PC-9 (cell line): ENCODE measurements at regions not wholly inside any gene's neighbourhood (a gene's known extent, or its start where the extent isn't known, plus 50 kb on each side); places are given as distances from the start of the nearest gene placed in this dataset.

Experiments used
- BruUV-seq: library from RNA; stranded (reverse); fragments of 400-500 nt; replicated peaks from 2 replicates; lab custom pipeline; 2021; lab: Mats Ljungman, UMichigan
- CTCF ChIA-PET: fragments of 300-600 bp; sonication (Branson Sonifier 250); formaldehyde crosslinking; loops from one replicate; lab custom pipeline; 2022; ENCODE audit warnings: antibody characterized with exemption; lab: Charles Lee
- POLR2A ChIA-PET: fragments of 300-600 bp; sonication (Branson Sonifier 250); formaldehyde crosslinking; loops from one replicate; lab custom pipeline; 2022; ENCODE audit warnings: antibody characterized with exemption; ENCODE audit not compliant: unreplicated experiment; lab: Charles Lee
- DNase-seq, 2 experiments: peaks; one replicate each; pipeline versions ENCODE4 v3.0.0 to v3.0.0-alpha.2; 2015 to 2022; ENCODE audit warnings: mixed read lengths in 1 of 2
- H2AFZ ChIP-seq: fragments of 200-600 bp; sonication (generic); 2 replicates; pipeline ENCODE4 v1.8.1; 2017; ENCODE audit warnings: antibody characterized with exemption
- H3F3A ChIP-seq: fragments of 200-600 bp; sonication (generic); 2 replicates; pipeline ENCODE4 v1.8.1; 2017; ENCODE audit warnings: antibody characterized with exemption, mild to moderate bottlenecking, low read depth; ENCODE audit not compliant: insufficient read depth
- H3K27ac ChIP-seq: fragments of 200-600 bp; sonication (generic); 2 replicates; pipeline ENCODE4 v1.6.1; 2016; ENCODE audit warnings: mixed run types
- H3K27me3 ChIP-seq: fragments of 200-600 bp; sonication (generic); 2 replicates; pipeline ENCODE4 v1.6.1; 2016; ENCODE audit warnings: low read depth, mixed run types; ENCODE audit not compliant: insufficient read depth
- H3K36me3 ChIP-seq: fragments of 200-600 bp; sonication (generic); 2 replicates; pipeline ENCODE4 v1.6.1; 2016; ENCODE audit warnings: low read depth, mixed run types
- H3K4me1 ChIP-seq: fragments of 200-600 bp; sonication (generic); replicated peaks from 2 replicates; pipeline ENCODE4 v1.6.1; 2016; ENCODE audit warnings: mixed run types; ENCODE audit not compliant: insufficient read depth
- H3K4me2 ChIP-seq: fragments of 200-600 bp; sonication (generic); 2 replicates; pipeline ENCODE4 v1.6.1; 2017; ENCODE audit warnings: mixed run types
- H3K4me3 ChIP-seq: fragments of 200-600 bp; sonication (generic); 2 replicates; pipeline ENCODE4 v1.6.1; 2016; ENCODE audit warnings: mixed run types
- H3K79me2 ChIP-seq: fragments of 200-600 bp; sonication (generic); 2 replicates; pipeline ENCODE4 v1.6.1; 2017; ENCODE audit warnings: low read depth, mixed run types
- H3K9me2 ChIP-seq: fragments of 200-600 bp; sonication (generic); 2 replicates; pipeline ENCODE4 v1.8.1; 2017; ENCODE audit warnings: mild to moderate bottlenecking; ENCODE audit not compliant: insufficient read depth
- H3K9me3 ChIP-seq: fragments of 200-600 bp; sonication (generic); 2 replicates; pipeline ENCODE4 v1.8.1; 2016; ENCODE audit warnings: low read depth; ENCODE audit not compliant: insufficient read depth
- H4K20me1 ChIP-seq: fragments of 200-600 bp; sonication (generic); 2 replicates; pipeline ENCODE4 v1.8.1; 2017; ENCODE audit not compliant: insufficient read depth
- EZH2 ChIP-seq: fragments of 200-600 bp; sonication (generic); IDR thresholded peaks from 2 replicates; pipeline ENCODE4 v1.8.0; 2017; ENCODE audit warnings: antibody characterized with exemption, low read depth
- intact Hi-C: fragments of 100-400 bp; cut with micrococcal nuclease; formaldehyde crosslinking; loops from one replicate; pipeline ENCODE4 v1.10.0; 2022; ENCODE audit not compliant: unreplicated experiment
- TF ChIP-seq, protein P1 (sequence below): fragments of 200-600 bp; sonication (generic); conservative IDR thresholded peaks from 2 replicates; pipeline ENCODE4 v1.6.1; 2017; ENCODE audit warnings: mixed run types, antibody characterized with exemption, mild to moderate bottlenecking, moderate library complexity

DNA sequence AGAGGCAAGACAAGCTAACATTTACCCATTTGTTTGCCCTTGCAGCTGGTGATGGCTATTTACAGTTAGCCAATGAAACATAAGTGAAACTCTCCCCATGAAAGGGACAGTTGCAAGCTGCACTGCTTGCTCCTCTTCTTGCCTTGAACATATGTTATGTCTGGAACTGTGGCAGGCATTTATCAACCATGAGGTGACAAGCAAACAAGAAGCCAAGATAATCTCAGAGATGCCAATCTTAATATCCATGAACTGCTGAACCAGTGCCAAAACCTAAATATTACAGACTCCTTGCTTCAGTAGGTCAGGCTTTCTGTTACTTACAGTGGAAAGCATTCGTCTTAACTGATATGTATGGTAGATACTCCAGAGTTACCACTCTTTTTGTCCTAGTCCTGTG lies 133.4 kb downstream of the ACTBL2 start:
- H3K4me3 ChIP-seq: no peak overlapping the region
- no TSS peak for BruUV-seq
- CTCF ChIA-PET: no interaction called here
- H3K27me3 ChIP-seq: no peaks in the 10 kb centered on the region
- POLR2A ChIA-PET: no interaction called here
- intact Hi-C loops: no loop called here
- H2AFZ ChIP-seq: no peak overlapping the region
- no peaks in the 10 kb centered on the region for H3K9me2 ChIP-seq
- no peaks in the 10 kb centered on the region; the same call in 1 of the 2 replicates for H3F3A ChIP-seq
- no peaks in the 10 kb centered on the region for H3K79me2 ChIP-seq
- no peak overlapping the region for H3K4me2 ChIP-seq
- H3K36me3 ChIP-seq: no peaks in the 10 kb centered on the region
- H3K4me1 ChIP-seq: peaks cover 7% of the 10 kb centered on the region; the same call in 1 of the 2 replicates
- no peaks in the 10 kb centered on the region; the same call in 1 of the 2 replicates for H3K9me3 ChIP-seq
- DNase-seq: no peak
- no peak overlapping the region for H3K27ac ChIP-seq
- no peaks in the 10 kb centered on the region for H4K20me1 ChIP-seq
- no peak for TF ChIP-seq EZH2
- TF ChIP-seq, protein P1, sequence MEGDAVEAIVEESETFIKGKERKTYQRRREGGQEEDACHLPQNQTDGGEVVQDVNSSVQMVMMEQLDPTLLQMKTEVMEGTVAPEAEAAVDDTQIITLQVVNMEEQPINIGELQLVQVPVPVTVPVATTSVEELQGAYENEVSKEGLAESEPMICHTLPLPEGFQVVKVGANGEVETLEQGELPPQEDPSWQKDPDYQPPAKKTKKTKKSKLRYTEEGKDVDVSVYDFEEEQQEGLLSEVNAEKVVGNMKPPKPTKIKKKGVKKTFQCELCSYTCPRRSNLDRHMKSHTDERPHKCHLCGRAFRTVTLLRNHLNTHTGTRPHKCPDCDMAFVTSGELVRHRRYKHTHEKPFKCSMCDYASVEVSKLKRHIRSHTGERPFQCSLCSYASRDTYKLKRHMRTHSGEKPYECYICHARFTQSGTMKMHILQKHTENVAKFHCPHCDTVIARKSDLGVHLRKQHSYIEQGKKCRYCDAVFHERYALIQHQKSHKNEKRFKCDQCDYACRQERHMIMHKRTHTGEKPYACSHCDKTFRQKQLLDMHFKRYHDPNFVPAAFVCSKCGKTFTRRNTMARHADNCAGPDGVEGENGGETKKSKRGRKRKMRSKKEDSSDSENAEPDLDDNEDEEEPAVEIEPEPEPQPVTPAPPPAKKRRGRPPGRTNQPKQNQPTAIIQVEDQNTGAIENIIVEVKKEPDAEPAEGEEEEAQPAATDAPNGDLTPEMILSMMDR: no peak

DNA sequence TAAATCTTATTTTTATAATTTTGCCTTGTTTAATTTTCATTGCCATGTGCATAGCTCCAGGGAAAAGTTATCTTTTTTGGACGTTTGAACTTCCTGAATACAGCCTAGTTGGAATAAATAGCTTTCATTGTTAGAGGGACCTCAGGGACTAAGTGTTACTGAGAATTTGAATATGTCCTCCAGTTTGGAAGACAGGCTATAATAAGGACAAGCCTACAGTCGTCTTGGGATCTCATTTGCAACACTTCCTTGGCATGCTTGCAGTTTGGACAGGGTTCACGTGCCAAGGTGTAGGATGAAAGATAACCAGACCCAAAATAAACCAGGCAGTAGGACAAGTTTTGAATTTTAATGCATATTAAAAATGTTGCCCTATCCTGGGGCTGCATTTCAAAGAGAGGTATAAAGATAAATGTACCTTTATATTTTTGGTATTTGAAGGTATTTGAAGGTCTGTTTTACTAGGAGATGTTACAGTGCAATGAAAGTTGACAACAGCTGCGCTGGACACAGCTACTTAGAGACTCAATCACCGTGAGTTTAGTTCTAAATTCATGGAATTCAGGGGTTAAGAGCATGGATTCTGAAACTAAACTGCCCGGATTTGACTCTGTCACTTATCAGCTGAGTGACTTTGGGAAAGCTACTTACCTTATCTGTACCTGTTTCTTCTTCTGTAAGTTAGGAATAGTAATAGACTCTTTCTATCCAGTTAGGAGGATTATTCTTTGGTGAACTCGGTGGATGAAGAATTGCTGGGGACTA lies 134.1 kb downstream of the ACTBL2 start:
- no peak overlapping the region for H3K4me2 ChIP-seq
- H4K20me1 ChIP-seq: no peaks in the 10 kb centered on the region
- no peak for TF ChIP-seq EZH2
- TF ChIP-seq, protein P1: no peak
- no peak overlapping the region for H3K4me3 ChIP-seq
- H3K9me2 ChIP-seq: no peaks in the 10 kb centered on the region
- DNase-seq: no peak
- no TSS peak for BruUV-seq
- H3F3A ChIP-seq: no peaks in the 10 kb centered on the region; the same call in 1 of the 2 replicates
- no peaks in the 10 kb centered on the region for H3K27me3 ChIP-seq
- H3K27ac ChIP-seq: no peak overlapping the region
- intact Hi-C loops: no loop called here
- no peaks in the 10 kb centered on the region for H3K36me3 ChIP-seq
- no peak overlapping the region for H2AFZ ChIP-seq
- ChIA-PET POLR2A (no interaction called here), CTCF (no interaction called here)
- H3K4me1 ChIP-seq: peaks cover 7% of the 10 kb centered on the region; the same call in 1 of the 2 replicates
- H3K9me3 ChIP-seq: no peaks in the 10 kb centered on the region; the same call in 1 of the 2 replicates
- H3K79me2 ChIP-seq: no peaks in the 10 kb centered on the region

DNA sequence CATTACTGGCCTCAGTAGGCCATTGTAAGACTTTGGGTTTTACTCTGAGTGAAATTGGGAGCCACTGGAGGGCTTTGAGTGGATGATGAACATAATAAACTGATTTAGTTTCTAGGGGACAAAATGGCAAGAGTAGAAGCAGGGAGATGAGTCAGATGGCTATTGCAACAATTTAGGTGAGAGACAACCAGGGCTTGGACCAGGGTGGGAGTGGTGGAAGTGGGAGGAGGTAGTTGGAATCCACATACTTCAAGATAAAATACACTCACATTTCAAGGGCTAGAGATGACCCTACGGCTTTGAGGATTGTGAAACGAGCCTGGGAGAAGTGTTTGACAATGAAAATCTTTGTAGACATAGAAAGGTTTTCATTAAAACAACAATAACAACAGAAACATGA lies 136.3 kb downstream of the ACTBL2 start:
- Histone ChIP-seq H3K4me3 (no peak overlapping the region), H3K36me3 (no peaks in the 10 kb centered on the region), H4K20me1 (no peaks in the 10 kb centered on the region), H3K27ac (no peak overlapping the region), H3K9me2 (no peaks in the 10 kb centered on the region), H3K4me1 (peaks cover 7% of the 10 kb centered on the region; the same call in 1 of the 2 replicates), H3F3A (no peaks in the 10 kb centered on the region; the same call in 1 of the 2 replicates), H3K4me2 (no peak overlapping the region), H2AFZ (no peak overlapping the region), H3K27me3 (no peaks in the 10 kb centered on the region), H3K9me3 (no peaks in the 10 kb centered on the region; the same call in 1 of the 2 replicates), H3K79me2 (no peaks in the 10 kb centered on the region)
- DNase-seq: no peak
- TF ChIP-seq, protein P1: no peak
- no peak for TF ChIP-seq EZH2
- CTCF ChIA-PET: no interaction called here
- intact Hi-C loops: no loop called here
- POLR2A ChIA-PET: no interaction called here
- BruUV-seq: no TSS peak
